ENCODE measurements at regions not wholly inside any gene's neighbourhood (a gene's known extent, or its start where the extent isn't known, plus 50 kb on each side); places are given as distances from the start of the nearest gene placed in this dataset.
"Not testable (repeated sequence)": the region's sequence is repeated elsewhere in the genome, so short reads cannot be mapped to it uniquely, and the experiment has no call there.

DNA sequence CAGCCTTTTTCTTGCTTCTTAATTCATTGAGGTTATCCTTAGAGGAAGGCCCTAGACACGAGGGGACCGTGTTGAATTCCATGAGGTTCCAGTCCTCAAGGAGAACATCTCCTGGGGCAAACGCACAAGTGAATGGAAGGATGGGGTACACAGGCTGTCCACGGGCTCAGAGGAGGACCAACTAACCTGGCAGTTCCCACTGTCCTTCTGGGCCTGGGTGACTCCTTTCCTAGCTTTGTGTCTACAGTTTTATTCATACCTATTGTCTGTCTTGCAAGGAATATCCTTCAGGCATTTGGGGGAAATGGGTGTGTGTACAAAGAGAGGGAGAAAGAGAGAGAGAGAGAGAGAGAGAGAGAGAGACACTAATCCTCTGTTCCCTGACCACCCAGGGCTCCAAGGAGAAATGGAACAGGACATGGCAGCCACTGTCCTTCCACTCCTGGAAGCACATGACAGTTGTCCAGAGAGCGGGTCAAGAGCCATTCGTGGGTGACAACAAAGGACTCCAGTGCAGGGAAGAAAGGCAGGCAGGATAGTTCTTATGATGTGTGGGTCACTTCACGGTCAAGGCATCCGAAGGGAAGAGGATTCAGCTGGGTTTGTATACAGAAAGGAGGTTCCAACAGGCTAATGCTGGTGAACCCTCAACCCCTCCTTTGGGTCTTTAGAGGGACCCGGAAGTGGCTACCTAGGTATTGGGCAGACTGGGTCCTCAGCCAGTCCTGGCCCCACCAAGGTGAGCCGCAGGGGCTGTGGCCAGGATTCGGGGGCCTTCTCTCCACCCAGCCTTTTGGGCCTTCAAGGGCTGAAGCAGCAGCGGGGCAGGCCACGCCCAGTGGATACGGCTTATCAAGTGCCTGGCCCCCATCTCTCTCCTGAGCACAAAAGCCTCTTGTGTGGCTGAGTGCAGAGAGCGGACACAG, 150.6 kb downstream of the MYCN start:
- no peak for DNase-seq

- DNase-seq: not testable (repeated sequence)
Measured at GRCh38 chr2:16089491-16089890, 149.1 kb downstream of the MYCN start.

DNA sequence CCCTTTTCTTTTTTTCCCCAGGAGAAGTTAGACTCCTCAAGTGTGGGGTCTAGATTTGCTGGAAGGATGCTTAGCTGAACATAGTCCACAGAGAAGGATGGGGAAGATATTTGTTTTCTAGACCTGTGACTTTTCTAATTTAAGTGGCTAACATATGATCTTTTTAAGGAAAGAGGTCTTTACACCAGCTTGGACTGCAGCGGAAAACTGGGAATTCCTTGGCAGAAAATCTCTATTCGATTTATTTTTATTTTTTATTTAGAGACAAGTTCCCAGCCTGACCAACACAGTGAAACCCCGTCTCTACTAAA, 148.4 kb downstream of the MYCN start:
- no peak for DNase-seq

DNA sequence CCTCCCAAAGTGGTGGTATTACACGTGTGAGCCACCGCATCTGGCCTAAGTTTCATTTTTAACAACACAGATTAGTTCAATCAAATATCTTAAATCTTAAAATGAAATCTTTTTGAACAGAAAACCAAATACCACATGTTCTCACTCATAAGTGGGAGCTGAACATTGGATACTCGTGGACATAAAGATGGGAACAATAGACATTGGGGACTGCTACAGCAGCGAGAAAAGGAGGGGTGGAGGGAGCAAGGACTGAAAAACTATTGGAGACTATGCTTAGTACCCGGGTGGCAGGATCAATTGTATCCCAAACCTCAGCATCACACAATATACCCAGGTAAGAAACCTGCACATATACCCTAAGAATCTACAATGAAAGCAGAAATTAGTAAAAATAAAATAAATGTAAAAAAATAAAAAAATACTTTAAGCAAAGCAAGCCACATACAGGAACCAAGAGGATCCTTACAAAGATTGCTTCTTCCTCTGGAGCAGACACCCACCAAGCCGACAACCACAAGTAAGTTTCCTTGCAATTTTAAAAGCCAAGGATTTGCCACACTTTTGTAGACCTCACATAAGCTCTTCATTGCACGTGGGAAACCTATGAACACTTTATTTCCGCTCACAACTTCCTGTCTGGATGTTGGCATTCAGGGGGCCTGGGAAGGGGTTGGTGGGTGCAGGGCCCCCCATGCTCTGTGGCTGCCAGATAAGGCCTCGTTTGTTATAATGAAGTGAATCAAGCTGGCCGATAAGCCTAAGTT, 147.9 kb downstream of the MYCN start:
- no peak for DNase-seq

DNA sequence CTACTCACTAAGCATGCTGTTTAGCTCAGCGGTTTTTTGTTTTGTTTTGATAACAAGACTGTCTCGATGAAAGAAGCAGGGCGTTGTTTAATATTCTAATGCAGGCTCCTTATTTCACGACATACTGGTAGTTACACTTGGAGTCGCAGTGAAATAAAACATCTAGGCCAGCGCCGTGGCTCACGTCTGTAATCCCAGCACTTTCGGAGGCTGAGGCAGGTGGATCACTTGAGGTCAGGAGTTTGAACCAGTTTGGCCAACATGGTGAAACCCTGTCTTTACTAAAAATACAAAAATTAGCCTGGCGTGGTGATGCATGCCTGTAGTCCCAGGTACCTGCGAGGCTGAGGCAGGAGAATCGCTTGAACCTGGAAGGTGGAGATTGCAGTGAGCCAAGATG, 145.8 kb downstream of the MYCN start:
- DNase-seq: not testable (repeated sequence)

DNA sequence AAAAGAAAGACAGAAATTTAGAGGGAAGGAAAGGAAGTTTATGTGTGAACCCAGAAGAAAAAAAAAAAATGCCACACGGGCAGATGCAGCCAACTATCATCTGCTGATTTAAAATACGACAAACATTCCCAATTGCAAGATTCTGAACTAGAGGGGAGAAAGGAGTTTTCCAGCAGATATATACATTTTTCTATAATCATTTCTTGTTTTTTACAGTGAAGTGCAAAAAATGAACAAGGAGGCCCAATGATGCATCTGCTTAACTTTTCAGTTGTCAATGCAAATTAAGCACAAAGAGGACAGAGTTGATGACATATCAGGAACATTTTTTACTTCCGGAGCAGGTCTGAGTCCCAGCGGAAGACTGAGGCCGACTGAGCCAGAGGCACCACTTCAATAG, 144.7 kb downstream of the MYCN start:
- no peak for DNase-seq

DNA sequence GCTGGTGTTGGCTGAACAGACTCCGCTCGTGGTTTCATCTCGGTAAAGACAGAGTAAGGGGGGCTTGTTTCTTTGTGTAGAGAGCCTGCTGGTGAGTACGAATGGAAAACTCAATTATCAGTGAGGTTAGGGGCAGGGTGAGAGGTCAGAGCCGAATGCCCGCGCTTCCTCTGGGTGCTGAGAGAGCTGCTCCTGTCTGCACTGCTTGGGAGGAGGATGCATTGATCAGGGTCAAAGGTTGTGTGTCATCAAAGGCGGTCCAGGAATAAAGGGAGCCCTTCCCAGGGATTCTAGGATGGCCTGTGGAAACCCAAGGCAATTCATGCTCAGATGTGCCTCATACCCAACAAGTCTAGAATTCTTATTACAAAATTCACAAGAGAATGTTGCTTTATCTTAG, 143.9 kb downstream of the MYCN start:
- no peak for DNase-seq

- DNase-seq: no peak
Measured at GRCh38 chr2:16082276-16082675, 141.9 kb downstream of the MYCN start.

DNA sequence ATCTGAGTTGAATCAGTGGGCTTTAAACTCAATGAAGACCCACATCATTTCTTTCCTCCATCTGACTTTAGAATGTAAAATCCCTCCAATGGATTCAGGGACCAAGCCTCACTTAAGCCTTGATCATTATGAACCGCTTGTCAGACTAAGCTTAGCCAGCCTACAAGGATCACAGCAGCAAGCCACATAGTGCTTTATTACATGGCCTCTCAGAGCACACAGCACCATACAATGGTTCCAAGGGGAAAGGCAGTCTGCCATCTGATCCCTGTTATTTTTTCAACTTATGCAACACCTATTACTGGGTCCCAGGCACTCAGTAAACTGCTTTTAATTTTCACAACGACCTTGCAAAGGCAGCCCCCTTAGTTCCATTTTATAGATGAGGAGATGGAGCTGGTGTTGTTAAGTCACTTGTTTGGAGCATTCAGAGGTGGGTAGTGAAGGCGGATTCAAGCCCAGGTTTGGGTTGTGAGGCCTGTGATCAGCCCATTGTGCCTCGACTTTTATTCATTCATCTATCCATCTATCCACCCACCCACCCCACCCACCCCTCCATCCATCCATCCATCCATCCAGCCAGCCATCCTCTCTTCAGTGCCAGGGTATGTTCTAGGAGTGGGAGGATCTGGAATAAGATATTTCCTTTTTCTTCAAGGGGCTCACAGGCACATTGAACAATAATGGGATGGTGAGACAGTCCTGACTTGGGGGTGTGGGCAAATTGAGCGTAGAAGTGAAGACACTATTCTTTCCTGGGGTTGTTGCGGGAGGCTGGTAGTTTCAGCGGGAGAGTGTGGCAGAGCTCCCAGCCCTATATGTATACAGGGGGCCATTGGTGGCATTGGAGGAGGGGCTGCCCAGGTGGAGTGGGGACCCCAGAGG, 141.2 kb downstream of the MYCN start:
- DNase-seq: no peak

- DNase-seq: no peak
Measured at GRCh38 chr2:16080516-16080915, 140.2 kb downstream of the MYCN start.

GRCh38 chr2:16080071-16080470, 139.7 kb downstream of the MYCN start:
- no peak for DNase-seq

DNA sequence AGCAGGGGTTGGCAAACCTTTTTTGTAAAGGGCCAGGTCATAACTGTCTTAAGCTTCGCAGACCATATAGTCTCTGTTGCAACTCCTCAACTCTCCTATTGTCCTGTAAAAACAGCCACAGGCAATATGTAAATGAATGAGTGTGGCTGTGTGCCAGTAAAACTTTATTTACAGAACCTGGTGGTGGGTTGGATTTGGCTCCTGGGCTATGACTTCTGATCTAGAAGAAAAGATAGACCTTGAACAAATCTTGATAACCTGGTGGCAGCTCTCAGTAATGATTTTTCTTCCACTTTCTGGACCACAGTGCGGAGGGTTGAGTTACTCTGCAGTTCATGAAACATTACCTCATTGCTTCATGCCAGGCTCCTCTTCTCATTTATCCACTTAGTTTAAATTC, 139.3 kb downstream of the MYCN start:
- no peak for DNase-seq

GRCh38 chr2:16077601-16078000, 137.3 kb downstream of the MYCN start:
- DNase-seq: no peak

GRCh38 chr2:16076911-16077310, 136.6 kb downstream of the MYCN start:
- DNase-seq: no peak

- DNase-seq: no peak
Measured at GRCh38 chr2:16075045-16076012, 135.0 kb downstream of the MYCN start.

- DNase-seq: no peak
Measured at GRCh38 chr2:16073921-16074425, 133.6 kb downstream of the MYCN start.

DNA sequence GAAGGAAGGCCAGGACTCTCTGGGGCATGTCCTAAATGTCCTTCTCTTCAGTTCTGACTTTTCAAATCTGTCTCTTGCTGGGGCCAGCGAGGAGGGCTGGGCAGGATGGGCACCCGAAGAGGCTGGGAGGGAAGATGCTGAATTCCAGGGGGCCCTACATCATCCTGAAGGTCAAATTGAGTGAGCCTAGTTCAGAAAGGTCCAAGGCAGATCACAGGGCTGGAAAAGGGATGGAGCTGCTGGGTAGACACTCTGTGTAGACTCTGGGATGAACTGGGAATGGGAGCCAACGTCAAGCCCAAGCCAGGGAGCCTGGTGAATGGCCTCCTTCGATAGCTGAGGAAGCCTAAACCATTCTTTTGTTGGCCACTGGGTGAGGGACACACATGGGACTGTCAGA, 133.1 kb downstream of the MYCN start:
- no peak for DNase-seq

GRCh38 chr2:16072638-16073290, 132.4 kb downstream of the MYCN start:
- no peak for DNase-seq

GRCh38 chr2:16071865-16072637, 131.7 kb downstream of the MYCN start:
- DNase-seq: no peak

Data from NCI-H2227 treated with DMSO at 0.1 percent for 48 hours (cell line).